GM20000 (cell line): ENCODE measurements at regions not wholly inside any gene's neighbourhood (a gene's known extent, or its start where the extent isn't known, plus 50 kb on each side); places are given as distances from the start of the nearest gene placed in this dataset.

Experiments
- DNase-seq: peaks from one replicate; pipeline ENCODE4 v3.0.0; 2012; ENCODE audit warnings: low spot score
- TF ChIP-seq, protein P1 (sequence below): IDR thresholded peaks from 2 replicates; pipeline ENCODE4 v1.5.1; 2012; ENCODE audit warnings: mild to moderate bottlenecking, control low read depth; ENCODE audit errors: extremely low read depth, missing control alignments

DNA sequence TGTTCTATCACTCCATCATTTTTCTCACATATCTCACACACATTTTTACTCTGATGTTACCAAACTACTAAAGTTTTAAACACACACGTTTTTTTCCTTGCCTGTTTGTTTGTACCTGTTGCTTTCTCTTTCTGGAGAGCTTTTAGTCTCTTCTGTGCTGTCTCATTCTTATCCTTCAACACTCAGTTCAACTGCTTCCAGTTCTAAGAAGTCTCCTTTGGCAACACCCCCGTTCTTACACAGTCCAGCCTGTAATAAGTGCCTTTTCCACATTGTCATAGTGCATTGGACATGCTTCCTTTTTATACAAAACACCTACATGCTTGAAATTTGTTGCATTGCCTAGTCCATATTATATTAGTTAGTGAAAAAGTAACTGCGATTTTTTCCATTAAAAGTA, 360.2 kb upstream of the BRINP3 start:
- no peak for DNase-seq
- TF ChIP-seq, protein P1, sequence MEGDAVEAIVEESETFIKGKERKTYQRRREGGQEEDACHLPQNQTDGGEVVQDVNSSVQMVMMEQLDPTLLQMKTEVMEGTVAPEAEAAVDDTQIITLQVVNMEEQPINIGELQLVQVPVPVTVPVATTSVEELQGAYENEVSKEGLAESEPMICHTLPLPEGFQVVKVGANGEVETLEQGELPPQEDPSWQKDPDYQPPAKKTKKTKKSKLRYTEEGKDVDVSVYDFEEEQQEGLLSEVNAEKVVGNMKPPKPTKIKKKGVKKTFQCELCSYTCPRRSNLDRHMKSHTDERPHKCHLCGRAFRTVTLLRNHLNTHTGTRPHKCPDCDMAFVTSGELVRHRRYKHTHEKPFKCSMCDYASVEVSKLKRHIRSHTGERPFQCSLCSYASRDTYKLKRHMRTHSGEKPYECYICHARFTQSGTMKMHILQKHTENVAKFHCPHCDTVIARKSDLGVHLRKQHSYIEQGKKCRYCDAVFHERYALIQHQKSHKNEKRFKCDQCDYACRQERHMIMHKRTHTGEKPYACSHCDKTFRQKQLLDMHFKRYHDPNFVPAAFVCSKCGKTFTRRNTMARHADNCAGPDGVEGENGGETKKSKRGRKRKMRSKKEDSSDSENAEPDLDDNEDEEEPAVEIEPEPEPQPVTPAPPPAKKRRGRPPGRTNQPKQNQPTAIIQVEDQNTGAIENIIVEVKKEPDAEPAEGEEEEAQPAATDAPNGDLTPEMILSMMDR = no peak

DNA sequence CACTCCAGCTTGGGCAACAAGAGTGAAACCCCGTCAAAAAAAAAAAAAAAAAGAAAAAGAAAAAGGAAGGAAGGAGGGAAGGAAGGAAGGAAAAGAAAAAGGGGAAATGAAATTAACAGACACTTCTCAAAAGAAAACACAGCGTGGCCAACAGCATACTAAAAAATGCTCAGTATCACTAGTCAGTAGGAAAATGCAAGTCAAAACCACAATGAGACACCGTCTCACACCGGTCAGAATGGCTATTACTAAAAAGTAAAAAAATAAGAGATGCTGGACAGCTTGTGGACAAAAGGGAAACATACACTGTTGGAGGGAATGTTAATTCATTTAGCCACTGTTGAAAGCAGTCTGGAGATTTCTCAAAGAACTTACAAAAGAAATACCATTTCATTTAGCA, 369.5 kb upstream of the BRINP3 start:
- DNase-seq = no peak
- TF ChIP-seq, protein P1 = no peak

- TF ChIP-seq, protein P1 = no peak
- DNase-seq = no peak
Measured at GRCh38 chr1:190849346-190849745, 371.7 kb upstream of the BRINP3 start.

GRCh38 chr1:190852611-190853010, 374.9 kb upstream of the BRINP3 start:
- DNase-seq = no peak
- TF ChIP-seq, protein P1 = no peak

DNA sequence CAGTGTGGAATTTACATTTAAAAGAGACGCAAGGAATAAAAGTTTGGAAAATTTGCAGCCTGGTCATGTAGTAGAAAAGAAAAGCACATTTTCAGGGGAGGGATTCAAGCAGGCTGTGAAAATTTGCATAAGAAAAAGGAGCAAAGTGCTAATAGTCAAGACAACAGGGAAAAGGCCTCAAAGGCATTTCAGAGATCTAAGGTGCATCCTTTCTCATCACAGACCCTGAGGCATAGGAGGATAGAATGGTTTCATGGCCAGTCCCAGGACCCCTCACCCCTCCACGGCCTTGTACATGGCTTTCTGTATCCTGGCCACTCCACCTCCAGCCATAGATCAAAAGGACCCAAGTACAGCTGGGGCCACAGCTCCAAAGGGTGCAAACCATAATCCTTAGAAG, 380.5 kb upstream of the BRINP3 start:
- TF ChIP-seq, protein P1 = no peak
- DNase-seq = no peak

GRCh38 chr1:190864013-190864641, 386.5 kb upstream of the BRINP3 start:
- no peak for DNase-seq
- TF ChIP-seq, protein P1 = no peak

DNA sequence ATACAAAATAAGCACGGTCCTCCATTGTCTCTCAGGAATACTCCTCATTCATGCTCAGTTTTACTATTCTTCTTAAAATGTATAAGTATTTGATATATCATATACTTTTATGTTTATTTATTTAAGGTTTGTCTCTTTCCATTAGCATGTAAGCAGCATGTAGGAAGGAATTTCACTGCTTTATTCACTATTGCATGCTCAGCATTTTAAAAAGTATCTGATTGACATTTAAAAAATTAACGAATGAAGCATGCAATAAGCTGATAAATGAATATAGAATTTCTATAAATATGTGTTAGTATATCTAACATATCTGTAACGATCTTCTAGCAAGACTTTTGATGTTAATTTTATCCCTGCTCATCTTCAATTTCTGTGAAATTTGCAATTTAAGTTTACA, 402.7 kb upstream of the BRINP3 start:
- TF ChIP-seq, protein P1 = no peak
- no peak for DNase-seq
